GM12872 (cell line): ENCODE measurements at regions not wholly inside any gene's neighbourhood (a gene's known extent, or its start where the extent isn't known, plus 50 kb on each side); places are given as distances from the start of the nearest gene placed in this dataset.

ENCODE experiments used
- CTCF ChIP-seq: IDR thresholded peaks from 3 replicates; pipeline ENCODE4 v1.5.1; 2011; ENCODE audit warnings: low read depth, mild to moderate bottlenecking, low read length, moderate library complexity; ENCODE audit not compliant: insufficient read depth

DNA sequence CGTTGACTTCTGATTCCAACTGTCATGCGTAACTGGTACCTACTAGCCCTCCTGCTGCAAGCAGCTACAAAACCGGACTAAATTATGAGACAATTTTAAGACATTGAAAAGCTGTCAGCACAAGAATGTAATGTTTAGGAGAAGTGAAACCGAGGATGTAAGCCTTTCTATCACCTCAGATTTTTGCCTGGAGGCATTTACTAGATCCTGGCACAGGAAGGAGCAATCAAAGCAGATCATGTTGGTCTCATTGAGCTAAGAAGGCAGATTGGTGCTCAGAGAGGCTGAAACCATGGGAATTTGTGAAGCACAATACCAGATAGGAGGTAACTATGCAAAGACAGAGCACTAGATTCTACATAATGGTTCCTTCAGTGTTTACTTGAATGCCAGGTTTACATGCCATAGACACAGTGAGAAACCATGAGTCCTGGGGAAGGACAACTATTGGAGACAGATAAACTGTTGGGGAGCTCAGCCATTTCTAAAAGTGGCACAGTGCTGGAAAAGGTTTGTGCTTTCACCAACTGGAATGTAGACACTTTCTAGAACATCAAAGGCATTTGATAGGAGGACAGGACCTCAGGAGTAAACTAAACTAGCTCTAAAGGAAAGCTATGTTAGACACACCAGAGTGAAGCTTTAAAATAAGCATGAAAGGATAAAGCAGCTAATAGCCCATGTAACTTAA is 179.4 kb downstream of the LYPLAL1 start:
- TF ChIP-seq CTCF = no peak

DNA sequence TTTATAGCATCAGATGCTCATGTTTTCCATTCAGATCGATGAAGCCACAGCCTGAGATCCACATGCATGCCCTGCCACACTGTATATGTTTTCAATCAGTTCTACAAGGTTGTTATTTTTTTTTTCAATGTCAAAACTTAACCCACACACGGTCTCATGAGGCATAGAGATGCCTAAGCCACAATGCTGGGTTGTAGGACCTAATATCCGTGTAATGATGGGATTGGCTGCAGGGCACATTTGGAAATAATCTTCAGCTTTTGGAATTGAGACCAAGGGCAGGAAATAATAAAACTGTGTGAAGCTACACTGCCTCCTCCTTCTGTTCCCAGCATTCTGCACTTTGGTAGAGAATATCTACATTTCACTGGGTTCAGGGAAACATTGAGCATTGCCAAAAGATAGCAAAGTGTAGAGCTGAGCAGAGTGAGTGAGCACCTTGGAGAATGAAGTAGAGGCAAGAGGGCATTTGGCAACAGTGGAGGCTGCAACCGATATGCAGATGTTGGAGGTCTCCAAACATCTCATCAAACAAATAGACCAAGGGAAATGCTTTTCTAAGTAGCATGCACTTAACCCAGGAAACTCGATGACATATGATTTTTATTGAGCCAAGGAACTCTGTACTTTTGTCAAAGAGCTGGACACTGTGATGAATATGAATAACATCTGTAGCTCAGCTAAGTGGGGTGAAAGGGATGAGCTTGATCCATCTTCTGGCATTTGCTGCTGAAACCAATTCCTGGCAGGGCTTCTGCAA is 176.7 kb downstream of the LYPLAL1 start:
- no peak for TF ChIP-seq CTCF

DNA sequence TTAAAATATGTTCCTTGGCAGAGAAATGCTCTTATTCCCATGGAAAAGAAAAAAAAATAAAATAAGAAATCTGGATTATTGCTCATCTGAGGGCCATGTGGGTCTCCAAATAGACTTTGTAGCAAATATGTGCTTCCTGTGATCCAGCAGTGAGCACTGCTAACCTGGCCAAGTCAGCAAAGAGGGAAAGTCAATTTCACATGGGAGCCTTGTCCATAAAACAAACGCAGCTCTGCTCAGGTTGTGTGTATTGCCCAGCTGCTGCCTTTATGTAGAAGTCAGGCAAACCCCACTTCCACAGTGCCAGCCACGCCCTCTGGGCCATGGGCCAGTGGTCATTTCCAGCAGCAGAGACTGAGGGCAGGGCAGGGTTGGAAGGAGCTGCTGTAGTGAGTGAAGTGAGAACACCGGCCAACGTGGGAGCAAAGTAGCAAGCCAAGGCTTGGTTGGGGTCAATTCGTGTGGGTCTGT is 174.3 kb downstream of the LYPLAL1 start:
- no peak for TF ChIP-seq CTCF

GRCh38 chr1:219347376-219347775 is 173.7 kb downstream of the LYPLAL1 start:
- TF ChIP-seq CTCF = no peak

DNA sequence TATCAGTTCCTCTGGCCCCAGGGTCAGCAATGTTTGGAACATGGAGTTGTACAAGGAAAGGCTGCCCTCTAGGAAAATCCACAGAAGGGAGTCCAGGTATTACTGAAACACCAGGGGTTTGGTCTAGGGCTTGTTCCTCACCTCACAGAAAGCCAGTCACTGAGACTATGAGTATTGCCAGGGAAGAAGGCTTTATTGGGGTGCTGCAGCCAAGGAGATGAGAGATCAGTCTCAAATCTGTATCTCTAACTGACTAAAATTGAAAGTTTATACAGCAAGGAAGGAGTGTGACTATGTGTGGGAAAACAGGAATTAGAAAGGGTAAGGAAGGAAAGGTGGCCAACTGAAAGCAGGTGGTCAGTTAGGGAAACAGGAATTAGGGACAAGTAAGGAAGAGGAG is 172.3 kb downstream of the LYPLAL1 start:
- no peak for TF ChIP-seq CTCF

DNA sequence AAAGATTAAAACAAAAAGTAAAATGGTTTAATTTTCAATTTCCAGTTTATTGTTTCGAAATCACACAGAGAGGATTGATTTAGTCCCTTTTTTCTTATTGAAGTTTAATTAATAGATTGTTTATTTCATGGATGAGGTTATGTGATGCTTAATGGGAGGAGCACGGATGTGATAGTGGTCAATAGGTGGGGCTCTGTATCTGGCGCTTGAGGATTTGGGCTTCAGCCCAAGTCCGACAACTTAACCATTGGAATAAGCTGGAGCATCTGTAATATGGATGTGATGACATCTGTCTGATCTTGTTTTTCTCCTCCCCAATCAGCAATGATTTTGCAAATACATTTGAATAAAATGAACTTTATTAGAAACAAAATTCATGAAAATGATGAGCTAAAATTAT is 169.2 kb downstream of the LYPLAL1 start:
- no peak for TF ChIP-seq CTCF

DNA sequence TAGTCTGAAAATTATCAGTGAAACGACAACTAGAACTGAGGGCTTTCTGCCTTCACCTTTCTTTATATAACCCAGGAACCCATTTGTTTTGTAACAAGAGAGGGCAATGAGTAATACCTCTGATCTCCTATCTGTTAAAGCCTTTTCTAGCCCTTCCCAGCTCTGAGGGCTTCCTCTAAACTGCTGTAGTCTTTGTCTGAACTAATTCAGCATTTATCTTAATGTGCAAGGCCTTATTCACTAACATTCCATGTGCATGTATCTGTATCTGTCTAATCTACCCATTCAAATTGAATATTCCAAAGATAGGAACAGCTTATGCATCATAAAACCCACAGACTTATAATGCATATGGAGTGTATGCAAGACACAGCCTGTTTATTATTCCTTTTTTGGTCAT is 167.1 kb downstream of the LYPLAL1 start:
- TF ChIP-seq CTCF = no peak
